HepG2 (cell line): ENCODE measurements at regions not wholly inside any gene's neighbourhood (a gene's known extent, or its start where the extent isn't known, plus 50 kb on each side); places are given as distances from the start of the nearest gene placed in this dataset.

ENCODE experiments used
- ARID3A ChIP-seq: IDR thresholded peaks from 2 replicates; pipeline ENCODE4 v1.6.1; 2012; ENCODE audit warnings: low read depth, low read length, improper control_type of control experiment
- ARID5B ChIP-seq: IDR thresholded peaks from 2 replicates; pipeline ENCODE4 v1.4.0; 2020; ENCODE audit warnings: mild to moderate bottlenecking, missing genetic modification reagents
- CEBPB ChIP-seq: IDR thresholded peaks from 2 replicates; pipeline ENCODE4 v1.6.1; 2011; ENCODE audit warnings: low read depth, low read length, improper control_type of control experiment, borderline replicate concordance
- CEBPG ChIP-seq: IDR thresholded peaks from 2 replicates; pipeline ENCODE4 v1.6.1; 2016
- HMG20A ChIP-seq: IDR thresholded peaks from 2 replicates; pipeline ENCODE4 v1.6.1; 2016; ENCODE audit warnings: borderline replicate concordance
- NFAT5 ChIP-seq: sonication (generic); formaldehyde crosslinking; IDR thresholded peaks from 2 replicates; pipeline ENCODE4 v1.4.0; 2020; ENCODE audit warnings: missing genetic modification reagents
- NRL ChIP-seq: sonication (generic); formaldehyde crosslinking; IDR thresholded peaks from 2 replicates; pipeline ENCODE4 v1.5.0; 2020; ENCODE audit warnings: missing genetic modification reagents, mild to moderate bottlenecking, moderate library complexity, borderline replicate concordance
- SYNCRIP ChIP-seq: fragments of 200-400 bp; formaldehyde crosslinking; IDR thresholded peaks from 2 replicates; pipeline ENCODE4 v1.6.1; 2018; ENCODE audit warnings: mild to moderate bottlenecking, low read depth, low read length; ENCODE audit not compliant: insufficient read depth
- ZBTB1 ChIP-seq: sonication (generic); formaldehyde crosslinking; IDR thresholded peaks from 2 replicates; pipeline ENCODE4 v1.4.0; 2020; ENCODE audit warnings: missing genetic modification reagents, borderline replicate concordance
- ZNF160 ChIP-seq: sonication (generic); formaldehyde crosslinking; IDR thresholded peaks from 2 replicates; pipeline ENCODE4 v1.8.0; 2022; ENCODE audit warnings: mild to moderate bottlenecking, inconsistent platforms, missing genetic modification reagents
- ZNF510 ChIP-seq: sonication (generic); formaldehyde crosslinking; IDR thresholded peaks from 2 replicates; pipeline ENCODE4 v1.4.0; 2020; ENCODE audit warnings: low read depth, mild to moderate bottlenecking, missing genetic modification reagents
- ZNF878 ChIP-seq: sonication (generic); formaldehyde crosslinking; IDR thresholded peaks from 2 replicates; pipeline ENCODE4 v1.8.1; 2023; ENCODE audit warnings: mild to moderate bottlenecking, missing genetic modification reagents, moderate library complexity
- ZSCAN31 ChIP-seq: sonication (generic); formaldehyde crosslinking; IDR thresholded peaks from 2 replicates; pipeline ENCODE4 v1.5.0; 2020; ENCODE audit warnings: low read depth, mild to moderate bottlenecking, missing genetic modification reagents
- TF ChIP-seq, protein P1 (sequence below): sonication (generic); formaldehyde crosslinking; IDR thresholded peaks from 2 replicates; pipeline ENCODE4 v1.5.0; 2020; ENCODE audit warnings: missing genetic modification reagents, mild to moderate bottlenecking, borderline replicate concordance
- TF ChIP-seq, protein P2 (sequence below): sonication (generic); formaldehyde crosslinking; IDR thresholded peaks from 2 replicates; pipeline ENCODE4 v1.4.0; 2020; ENCODE audit warnings: mild to moderate bottlenecking, missing genetic modification reagents

DNA sequence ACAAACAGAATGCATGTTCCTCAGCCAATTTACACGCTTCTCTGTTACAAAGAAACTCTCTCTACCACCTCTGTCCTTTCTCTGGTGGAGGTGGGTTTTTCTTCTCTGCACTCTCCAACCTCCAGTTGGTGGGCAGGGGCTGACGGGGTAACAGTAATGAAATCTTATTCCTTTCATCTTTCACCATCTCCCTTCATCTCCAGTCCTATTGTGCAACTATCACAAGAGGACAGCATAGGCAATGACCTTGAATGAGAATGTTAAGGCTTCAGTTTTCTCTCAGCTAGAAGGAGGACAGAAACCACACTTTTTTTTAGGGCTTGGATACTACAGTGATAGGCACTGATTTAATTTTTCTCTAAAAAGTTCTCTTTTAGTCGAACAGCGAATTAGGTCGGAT, 81.7 kb upstream of the NEUROD1 start (continued):
- no peak for TF ChIP-seq ARID3A
- TF ChIP-seq, protein P1, sequence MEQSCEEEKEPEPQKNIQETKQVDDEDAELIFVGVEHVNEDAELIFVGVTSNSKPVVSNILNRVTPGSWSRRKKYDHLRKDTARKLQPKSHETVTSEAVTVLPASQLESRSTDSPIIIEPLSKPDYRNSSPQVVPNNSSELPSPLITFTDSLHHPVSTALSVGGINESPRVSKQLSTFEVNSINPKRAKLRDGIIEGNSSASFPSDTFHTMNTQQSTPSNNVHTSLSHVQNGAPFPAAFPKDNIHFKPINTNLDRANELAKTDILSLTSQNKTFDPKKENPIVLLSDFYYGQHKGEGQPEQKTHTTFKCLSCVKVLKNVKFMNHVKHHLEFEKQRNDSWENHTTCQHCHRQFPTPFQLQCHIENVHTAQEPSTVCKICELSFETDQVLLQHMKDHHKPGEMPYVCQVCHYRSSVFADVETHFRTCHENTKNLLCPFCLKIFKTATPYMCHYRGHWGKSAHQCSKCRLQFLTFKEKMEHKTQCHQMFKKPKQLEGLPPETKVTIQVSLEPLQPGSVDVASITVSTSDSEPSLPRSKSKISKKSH (CRISPR knock-in tag) = no peak
- no peak for TF ChIP-seq SYNCRIP
- no peak for TF ChIP-seq NFAT5
- TF ChIP-seq CEBPG (CRISPR knock-in tag) = peak; percentile 63
- TF ChIP-seq ZNF510 (CRISPR knock-in tag) = no peak
- TF ChIP-seq NRL (CRISPR knock-in tag) = no peak
- TF ChIP-seq HMG20A = peak; percentile 47; the same call in 1 of the 2 replicates
- peak; percentile 88 for TF ChIP-seq CEBPB
- no peak for TF ChIP-seq ZBTB1
- TF ChIP-seq, protein P2, sequence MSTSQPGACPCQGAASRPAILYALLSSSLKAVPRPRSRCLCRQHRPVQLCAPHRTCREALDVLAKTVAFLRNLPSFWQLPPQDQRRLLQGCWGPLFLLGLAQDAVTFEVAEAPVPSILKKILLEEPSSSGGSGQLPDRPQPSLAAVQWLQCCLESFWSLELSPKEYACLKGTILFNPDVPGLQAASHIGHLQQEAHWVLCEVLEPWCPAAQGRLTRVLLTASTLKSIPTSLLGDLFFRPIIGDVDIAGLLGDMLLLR (CRISPR knock-in tag) = no peak
- no peak for TF ChIP-seq ZNF160 (CRISPR knock-in tag)
- 0 out of 2 replicates have a peak, but pooled peaks have one; percentile 46 for TF ChIP-seq ARID5B (CRISPR knock-in tag)
- TF ChIP-seq ZSCAN31 (CRISPR knock-in tag) = no peak
- no peak for TF ChIP-seq ZNF878 (CRISPR knock-in tag)
